Gastrocnemius medialis (tissue), 4 donors: ENCODE measurements at regions not wholly inside any gene's neighbourhood (a gene's known extent, or its start where the extent isn't known, plus 50 kb on each side); places are given as distances from the start of the nearest gene placed in this dataset.

Experiments
- POLR2A ChIP-seq, 2 donors: fragments of 450-650 bp; IDR thresholded peaks; one replicate each; pipeline ENCODE4 v1.6.1; 2017; ENCODE audit warnings: antibody characterized with exemption in 2 of 2, mild to moderate bottlenecking in 2 of 2, moderate library complexity in 2 of 2
- TF ChIP-seq, protein P1 (sequence below), 5 experiments: fragments of 450-650 bp in 3 of 5; fragments of 200-600 bp in 2 of 5; sonication (generic) in 2 of 5; IDR thresholded peaks in 4 of 5; conservative IDR thresholded peaks in 1 of 5; 1 replicate in 4 of 5; 2 replicates in 1 of 5; pipeline ENCODE4 v1.5.1; 2016 to 2019; ENCODE audit warnings: antibody characterized with exemption in 5 of 5, mild to moderate bottlenecking in 3 of 5, moderate library complexity in 3 of 5

- TF ChIP-seq, protein P1, sequence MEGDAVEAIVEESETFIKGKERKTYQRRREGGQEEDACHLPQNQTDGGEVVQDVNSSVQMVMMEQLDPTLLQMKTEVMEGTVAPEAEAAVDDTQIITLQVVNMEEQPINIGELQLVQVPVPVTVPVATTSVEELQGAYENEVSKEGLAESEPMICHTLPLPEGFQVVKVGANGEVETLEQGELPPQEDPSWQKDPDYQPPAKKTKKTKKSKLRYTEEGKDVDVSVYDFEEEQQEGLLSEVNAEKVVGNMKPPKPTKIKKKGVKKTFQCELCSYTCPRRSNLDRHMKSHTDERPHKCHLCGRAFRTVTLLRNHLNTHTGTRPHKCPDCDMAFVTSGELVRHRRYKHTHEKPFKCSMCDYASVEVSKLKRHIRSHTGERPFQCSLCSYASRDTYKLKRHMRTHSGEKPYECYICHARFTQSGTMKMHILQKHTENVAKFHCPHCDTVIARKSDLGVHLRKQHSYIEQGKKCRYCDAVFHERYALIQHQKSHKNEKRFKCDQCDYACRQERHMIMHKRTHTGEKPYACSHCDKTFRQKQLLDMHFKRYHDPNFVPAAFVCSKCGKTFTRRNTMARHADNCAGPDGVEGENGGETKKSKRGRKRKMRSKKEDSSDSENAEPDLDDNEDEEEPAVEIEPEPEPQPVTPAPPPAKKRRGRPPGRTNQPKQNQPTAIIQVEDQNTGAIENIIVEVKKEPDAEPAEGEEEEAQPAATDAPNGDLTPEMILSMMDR (IDR thresholded peaks at IDR 0.05 in 4 of 5, conservative IDR thresholded peaks at IDR 0.05 in 1 of 5): no peak
- no peak for TF ChIP-seq POLR2A (IDR thresholded peaks at IDR 0.05)
Observed at GRCh38 chr11:103609117-103610066, 427.0 kb upstream of the DDI1 start.
